GM23248 (cell line): ENCODE measurements at regions not wholly inside any gene's neighbourhood (a gene's known extent, or its start where the extent isn't known, plus 50 kb on each side); places are given as distances from the start of the nearest gene placed in this dataset.

Experiments used
- EZH2 ChIP-seq: fragments of 200-600 bp; sonication (generic); IDR thresholded peaks from 2 replicates; pipeline ENCODE4 v1.6.1; 2018; ENCODE audit warnings: antibody characterized with exemption, mild to moderate bottlenecking; ENCODE audit not compliant: insufficient read depth, poor library complexity, severe bottlenecking
- EZH2phosphoT487 ChIP-seq: fragments of 200-600 bp; sonication (generic); IDR thresholded peaks from 2 replicates; pipeline ENCODE4 v1.6.1; 2018; ENCODE audit warnings: antibody characterized with exemption, moderate library complexity, mild to moderate bottlenecking, low read depth; ENCODE audit not compliant: insufficient read depth

DNA sequence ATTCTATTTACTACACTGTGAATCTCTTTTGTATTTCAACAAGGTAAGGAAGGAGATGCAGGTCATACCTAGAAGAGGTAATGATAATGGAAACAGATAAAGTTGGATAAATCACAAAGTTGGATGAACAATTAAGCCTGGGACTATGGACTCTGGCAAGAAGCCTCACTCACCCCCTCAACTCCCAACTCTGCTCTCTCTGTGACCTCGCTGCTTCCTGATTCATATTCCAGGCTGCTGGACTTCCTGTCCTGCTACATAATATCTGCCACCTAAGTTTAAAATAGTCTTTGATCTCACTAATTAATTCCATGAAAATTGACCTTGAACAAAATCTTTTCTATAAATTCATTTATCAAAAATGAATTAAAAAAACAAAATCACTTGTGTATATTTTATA lies 215.3 kb downstream of the CALCRL start:
- no peak for TF ChIP-seq EZH2
- TF ChIP-seq EZH2phosphoT487: no peak
